ENCODE measurements at regions not wholly inside any gene's neighbourhood (a gene's known extent, or its start where the extent isn't known, plus 50 kb on each side); places are given as distances from the start of the nearest gene placed in this dataset.

DNA sequence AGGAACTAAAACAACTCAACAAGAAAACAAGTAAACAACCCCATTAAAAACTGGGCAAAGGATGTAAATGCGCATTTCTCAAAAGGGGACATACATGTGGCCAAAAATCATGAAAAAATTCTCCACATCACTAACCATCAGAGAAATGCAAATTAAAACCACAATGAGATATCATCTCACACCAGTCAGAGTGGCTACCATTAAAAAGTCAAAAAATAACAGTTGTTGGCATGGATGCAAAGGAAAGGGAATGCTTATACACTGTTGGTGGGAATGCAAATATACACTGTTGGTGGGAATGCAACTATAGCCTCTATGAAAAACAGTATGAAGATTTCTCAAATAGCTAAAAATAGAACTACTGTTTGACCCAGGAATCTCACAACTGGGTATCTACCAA lies 60.0 kb upstream of the LANCL2 start:
- no peak overlapping the region for H3K27ac ChIP-seq
- DNase-seq (ENCODE audit: low spot score in 2 of 2), result no peak

GRCh38 chr7:55306331-55306730 lies 58.8 kb upstream of the LANCL2 start:
- intact Hi-C loops (cut with DNase I), result no loop called here
- Histone ChIP-seq H3K4me1 (no peaks in the 10 kb centered on the region), H3K27ac (no peak overlapping the region), H3K36me3 (no peaks in the 10 kb centered on the region), H3K27me3 (no peaks in the 10 kb centered on the region), H3K4me3 (no peak overlapping the region), H3K9me3 (no peaks in the 10 kb centered on the region)
- TF ChIP-seq, protein P1, sequence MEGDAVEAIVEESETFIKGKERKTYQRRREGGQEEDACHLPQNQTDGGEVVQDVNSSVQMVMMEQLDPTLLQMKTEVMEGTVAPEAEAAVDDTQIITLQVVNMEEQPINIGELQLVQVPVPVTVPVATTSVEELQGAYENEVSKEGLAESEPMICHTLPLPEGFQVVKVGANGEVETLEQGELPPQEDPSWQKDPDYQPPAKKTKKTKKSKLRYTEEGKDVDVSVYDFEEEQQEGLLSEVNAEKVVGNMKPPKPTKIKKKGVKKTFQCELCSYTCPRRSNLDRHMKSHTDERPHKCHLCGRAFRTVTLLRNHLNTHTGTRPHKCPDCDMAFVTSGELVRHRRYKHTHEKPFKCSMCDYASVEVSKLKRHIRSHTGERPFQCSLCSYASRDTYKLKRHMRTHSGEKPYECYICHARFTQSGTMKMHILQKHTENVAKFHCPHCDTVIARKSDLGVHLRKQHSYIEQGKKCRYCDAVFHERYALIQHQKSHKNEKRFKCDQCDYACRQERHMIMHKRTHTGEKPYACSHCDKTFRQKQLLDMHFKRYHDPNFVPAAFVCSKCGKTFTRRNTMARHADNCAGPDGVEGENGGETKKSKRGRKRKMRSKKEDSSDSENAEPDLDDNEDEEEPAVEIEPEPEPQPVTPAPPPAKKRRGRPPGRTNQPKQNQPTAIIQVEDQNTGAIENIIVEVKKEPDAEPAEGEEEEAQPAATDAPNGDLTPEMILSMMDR (IDR thresholded peaks at IDR 0.05), result no peak
- DNase-seq (ENCODE audit: low spot score in 2 of 2), result no peak

More for the DNA sequence above, 60.0 kb upstream of the LANCL2 start:
- no peaks in the 10 kb centered on the region for H3K4me1 ChIP-seq
- intact Hi-C loops (cut with DNase I), result no loop called here
- TF ChIP-seq, protein P1 (IDR thresholded peaks at IDR 0.05), result no peak
- no peak overlapping the region for H3K4me3 ChIP-seq
- no peaks in the 10 kb centered on the region for H3K9me3 ChIP-seq
- no peaks in the 10 kb centered on the region for H3K36me3 ChIP-seq
- no peaks in the 10 kb centered on the region for H3K27me3 ChIP-seq

DNA sequence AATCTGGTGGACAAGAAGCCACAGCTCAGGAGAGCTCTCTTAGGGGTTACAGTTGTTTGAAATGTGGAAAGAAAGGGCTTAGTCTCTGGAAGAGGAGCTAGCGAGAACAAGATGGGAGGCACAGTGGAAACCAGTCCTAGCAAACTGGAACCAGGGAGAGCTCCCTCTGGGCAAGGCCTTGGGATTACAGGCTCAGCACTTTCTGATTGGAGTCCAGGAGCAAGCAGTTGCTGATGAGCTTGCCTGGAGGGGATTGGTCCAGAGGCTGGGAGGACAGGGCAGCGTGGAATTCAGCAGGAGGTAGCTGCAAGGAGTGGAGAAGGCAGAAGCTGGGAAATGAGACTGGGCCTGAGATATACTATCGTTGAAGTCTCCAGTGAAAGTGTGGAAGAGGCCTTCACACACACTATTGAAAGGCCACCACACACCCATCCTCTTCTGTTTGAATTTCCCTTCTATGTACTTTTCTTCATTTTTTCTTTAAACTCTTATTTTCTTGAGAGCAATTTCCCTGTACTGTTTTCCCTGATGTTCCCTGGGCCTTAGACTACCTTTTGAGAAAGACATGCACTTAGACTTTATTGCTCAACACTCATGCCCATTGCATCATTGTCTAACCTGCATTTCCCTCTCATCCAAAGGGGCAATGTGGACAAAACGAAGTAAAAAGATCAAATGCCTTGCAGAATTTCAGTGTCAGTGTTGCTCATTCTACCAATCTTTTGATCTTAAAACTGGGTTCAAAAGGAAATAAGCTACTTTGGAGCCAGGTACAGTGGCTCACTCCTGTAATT lies 57.8 kb upstream of the LANCL2 start:
- Histone ChIP-seq H3K4me3 (no peak overlapping the region), H3K4me1 (no peaks in the 10 kb centered on the region), H3K36me3 (no peaks in the 10 kb centered on the region), H3K27me3 (no peaks in the 10 kb centered on the region), H3K27ac (no peak overlapping the region), H3K9me3 (no peaks in the 10 kb centered on the region)
- TF ChIP-seq, protein P1 (IDR thresholded peaks at IDR 0.05), result no peak
- intact Hi-C loops (cut with DNase I), result no loop called here
- DNase-seq (ENCODE audit: low spot score in 2 of 2), result no peak

GRCh38 chr7:55308186-55308929 lies 56.8 kb upstream of the LANCL2 start:
- TF ChIP-seq, protein P1 (IDR thresholded peaks at IDR 0.05), result no peak
- H3K27me3 ChIP-seq, result no peaks in the 10 kb centered on the region
- H3K27ac ChIP-seq, result no peak overlapping the region
- no peak for DNase-seq (ENCODE audit: low spot score in 2 of 2)
- no peaks in the 10 kb centered on the region for H3K4me1 ChIP-seq
- no peaks in the 10 kb centered on the region for H3K9me3 ChIP-seq
- intact Hi-C loops (cut with DNase I), result no loop called here
- no peak overlapping the region for H3K4me3 ChIP-seq
- no peaks in the 10 kb centered on the region for H3K36me3 ChIP-seq

DNA sequence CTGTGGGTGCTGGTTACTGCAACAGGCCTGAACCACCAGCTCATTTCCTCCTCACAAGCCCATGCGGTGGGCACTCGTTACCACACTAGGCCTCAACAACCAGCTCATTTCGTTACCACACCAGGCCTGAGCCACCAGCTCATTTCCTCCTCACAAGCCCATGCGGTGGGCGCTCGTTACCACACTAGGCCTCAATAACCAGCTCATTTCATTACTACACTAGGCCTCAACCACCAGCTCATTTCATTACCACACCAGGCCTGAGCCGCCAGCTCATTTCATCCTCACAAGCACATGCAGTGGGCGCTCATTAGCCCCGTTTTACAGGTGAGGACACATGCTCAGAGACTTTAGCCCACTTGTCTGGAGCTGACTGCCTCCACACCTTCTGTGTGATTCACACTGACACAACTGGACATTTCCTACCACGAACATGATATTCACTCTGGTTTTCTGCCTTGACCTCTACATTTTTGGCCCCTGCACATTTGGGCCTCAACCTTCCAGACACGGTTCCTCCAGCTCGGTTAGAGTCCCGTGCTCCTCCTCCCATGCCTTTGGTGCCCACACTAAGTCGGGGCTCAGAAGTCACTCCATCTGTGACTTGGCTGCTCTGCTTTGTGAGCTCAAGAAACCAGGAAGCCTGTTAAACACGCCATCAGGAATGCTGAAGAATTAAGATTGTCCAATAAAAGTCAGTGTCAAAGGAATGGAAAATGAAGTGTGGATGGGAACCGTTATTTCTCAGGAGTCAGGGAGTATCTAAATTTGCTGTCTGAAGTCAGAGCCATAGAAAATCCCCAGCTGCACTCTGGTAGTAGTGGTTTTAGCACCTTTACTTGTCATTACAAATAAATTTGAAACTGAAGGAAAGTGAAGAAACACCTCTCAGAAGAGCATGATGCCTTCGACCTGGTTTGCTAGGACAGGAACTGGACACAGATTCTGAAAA lies 55.8 kb upstream of the LANCL2 start:
- H3K36me3 ChIP-seq, result no peaks in the 10 kb centered on the region
- no peak overlapping the region for H3K4me3 ChIP-seq
- TF ChIP-seq, protein P1 (IDR thresholded peaks at IDR 0.05), result no peak
- H3K9me3 ChIP-seq, result no peaks in the 10 kb centered on the region
- no peaks in the 10 kb centered on the region for H3K4me1 ChIP-seq
- intact Hi-C loops (cut with DNase I), result no loop called here
- no peak for DNase-seq (ENCODE audit: low spot score in 2 of 2)
- no peak overlapping the region for H3K27ac ChIP-seq
- H3K27me3 ChIP-seq, result no peaks in the 10 kb centered on the region

Measured in ascending aorta (tissue), 2 donors.